ENCODE measurements at regions not wholly inside any gene's neighbourhood (a gene's known extent, or its start where the extent isn't known, plus 50 kb on each side); places are given as distances from the start of the nearest gene placed in this dataset.

- TF ChIP-seq CTCF (IDR thresholded peaks at IDR 0.05): no peak
- Histone ChIP-seq H3K9me3 (no peaks in the 10 kb centered on the region), H3K27me3 (no peaks in the 10 kb centered on the region), H3K36me3 (no peaks in the 10 kb centered on the region), H3K4me1 (ENCODE audit: control insufficient read depth in 1 of 2, insufficient read depth in 1 of 2, low read depth in 1 of 2, low read length in 1 of 2) (peaks cover 0 to 5% of the 10 kb centered on the region in 2 experiments), H3K4me3 (ENCODE audit: low read depth in 1 of 2, low read length in 1 of 2) (no peak overlapping the region), H3K27ac (no peak overlapping the region)
Observed at GRCh38 chr7:142353147-142354060, 95.5 kb upstream of the PRSS58 start.

GRCh38 chr7:142352543-142352942 is 94.7 kb upstream of the PRSS58 start:
- Histone ChIP-seq H3K27ac (no peak overlapping the region), H3K27me3 (no peaks in the 10 kb centered on the region), H3K4me1 (ENCODE audit: control insufficient read depth in 1 of 2, insufficient read depth in 1 of 2, low read depth in 1 of 2, low read length in 1 of 2) (no peaks in the 10 kb centered on the region), H3K36me3 (no peaks in the 10 kb centered on the region), H3K9me3 (no peaks in the 10 kb centered on the region), H3K4me3 (ENCODE audit: low read depth in 1 of 2, low read length in 1 of 2) (no peak overlapping the region)
- no peak for TF ChIP-seq CTCF (IDR thresholded peaks at IDR 0.05)

DNA sequence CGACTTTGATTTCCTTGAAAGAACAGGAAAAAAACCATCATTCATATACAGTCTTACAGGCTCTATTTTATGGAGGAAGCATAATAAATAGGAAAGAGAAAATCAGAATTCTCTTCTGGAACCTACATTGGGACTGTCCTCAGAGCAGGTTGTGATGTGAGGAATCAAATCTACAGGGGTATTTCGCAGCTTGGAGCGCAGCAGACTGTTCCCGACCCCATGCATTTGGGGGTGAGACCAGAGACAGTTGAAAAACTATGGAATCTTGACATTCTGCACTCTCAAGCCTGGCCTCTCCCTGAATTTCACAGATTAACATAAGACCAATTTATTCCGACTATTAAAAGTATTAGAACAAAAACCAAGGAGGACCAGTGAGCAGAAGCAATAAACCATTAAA is 93.3 kb upstream of the PRSS58 start:
- no peak overlapping the region for H3K4me3 ChIP-seq (ENCODE audit: low read depth in 1 of 2, low read length in 1 of 2)
- no peak for TF ChIP-seq CTCF (IDR thresholded peaks at IDR 0.05)
- H3K27ac ChIP-seq: no peak overlapping the region
- H3K9me3 ChIP-seq: no peaks in the 10 kb centered on the region
- no peaks in the 10 kb centered on the region for H3K27me3 ChIP-seq
- no peaks in the 10 kb centered on the region for H3K4me1 ChIP-seq (ENCODE audit: control insufficient read depth in 1 of 2, insufficient read depth in 1 of 2, low read depth in 1 of 2, low read length in 1 of 2)
- H3K36me3 ChIP-seq: no peaks in the 10 kb centered on the region

GRCh38 chr7:142349670-142350405 is 92.0 kb upstream of the PRSS58 start:
- no peak for TF ChIP-seq CTCF (IDR thresholded peaks at IDR 0.05)
- no peaks in the 10 kb centered on the region for H3K4me1 ChIP-seq (ENCODE audit: control insufficient read depth in 1 of 2, insufficient read depth in 1 of 2, low read depth in 1 of 2, low read length in 1 of 2)
- no peaks in the 10 kb centered on the region for H3K9me3 ChIP-seq
- H3K27me3 ChIP-seq: no peaks in the 10 kb centered on the region
- no peak overlapping the region for H3K27ac ChIP-seq
- H3K36me3 ChIP-seq: no peaks in the 10 kb centered on the region
- H3K4me3 ChIP-seq (ENCODE audit: low read depth in 1 of 2, low read length in 1 of 2): no peak overlapping the region

- Histone ChIP-seq H3K27me3 (no peaks in the 10 kb centered on the region), H3K27ac (no peak overlapping the region), H3K9me3 (no peaks in the 10 kb centered on the region), H3K4me1 (ENCODE audit: control insufficient read depth in 1 of 2, insufficient read depth in 1 of 2, low read depth in 1 of 2, low read length in 1 of 2) (no peaks in the 10 kb centered on the region), H3K36me3 (no peaks in the 10 kb centered on the region), H3K4me3 (ENCODE audit: low read depth in 1 of 2, low read length in 1 of 2) (no peak overlapping the region)
- no peak for TF ChIP-seq CTCF (IDR thresholded peaks at IDR 0.05)
Observed at GRCh38 chr7:142348921-142349405, 91.1 kb upstream of the PRSS58 start.

All from neutrophil (primary cell).